ENCODE measurements at regions not wholly inside any gene's neighbourhood (a gene's known extent, or its start where the extent isn't known, plus 50 kb on each side); places are given as distances from the start of the nearest gene placed in this dataset.

DNA sequence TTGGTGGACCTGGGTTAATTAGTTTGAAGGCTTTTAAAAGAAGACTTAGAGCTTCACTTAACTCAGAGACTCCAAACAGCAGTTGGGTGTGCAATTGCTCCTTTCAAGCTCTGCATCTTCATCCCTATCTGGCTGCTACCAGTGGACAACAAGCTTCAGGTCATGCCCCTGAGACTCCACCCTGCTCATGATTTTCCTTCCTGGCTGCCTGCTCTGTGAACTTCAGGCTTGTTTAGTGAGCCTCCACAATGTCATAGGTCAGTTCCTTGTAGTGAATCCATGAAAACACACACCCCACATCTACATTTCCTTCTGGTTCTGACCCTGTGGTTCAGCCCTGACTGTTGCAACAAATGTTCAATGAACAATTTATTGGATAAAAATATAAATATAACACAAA, 61.1 kb upstream of the MARCKS start:
- DNase-seq, result no peak

DNA sequence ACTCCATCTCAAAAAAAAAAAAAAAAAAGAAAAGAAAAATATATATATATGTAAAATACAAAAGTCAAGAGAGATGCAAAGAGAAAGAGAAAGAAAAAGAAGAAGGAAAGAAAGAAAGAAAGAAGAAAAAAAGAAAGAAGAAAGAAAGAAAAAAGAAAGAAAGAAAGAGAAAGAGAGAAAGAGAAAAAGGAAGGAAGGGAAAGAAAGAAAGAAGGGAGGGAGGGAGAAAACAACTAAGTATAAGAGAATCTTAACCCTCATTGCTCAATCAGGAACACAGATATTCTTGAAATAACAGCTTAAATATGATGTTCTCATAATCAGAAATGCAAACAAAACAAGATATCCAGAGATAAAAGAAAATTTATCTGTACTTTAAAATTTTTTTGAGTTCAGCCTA, 54.4 kb upstream of the MARCKS start:
- no peak for DNase-seq

DNA sequence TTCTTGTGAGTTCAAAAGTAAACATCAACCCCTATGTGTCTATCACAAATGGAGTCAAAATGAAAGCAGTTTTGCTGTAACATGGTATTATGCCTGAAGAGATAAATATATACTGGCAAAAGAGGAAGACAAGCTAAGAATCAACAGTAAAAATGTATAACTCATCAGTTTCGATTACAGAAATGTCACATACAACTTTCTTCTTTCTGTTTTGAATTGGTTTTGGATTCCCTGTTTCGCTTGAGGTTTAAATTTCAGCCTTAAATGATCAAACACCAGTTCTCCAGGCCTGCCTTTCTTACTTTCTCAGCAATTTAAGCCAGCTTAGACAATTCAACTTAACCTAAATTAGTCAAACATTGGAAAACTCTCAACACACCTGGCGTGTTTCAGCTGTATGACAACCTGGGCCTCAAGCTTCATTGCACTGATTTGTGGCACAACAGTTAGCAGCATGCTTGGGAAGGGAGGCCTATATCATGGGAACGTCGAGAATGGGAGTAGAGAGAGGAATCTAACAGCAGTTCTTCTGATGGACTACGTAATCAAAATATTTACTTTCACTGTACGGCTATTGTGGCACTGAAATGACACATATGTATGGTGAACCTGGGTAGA, 51.9 kb upstream of the MARCKS start:
- no peak for DNase-seq

DNA sequence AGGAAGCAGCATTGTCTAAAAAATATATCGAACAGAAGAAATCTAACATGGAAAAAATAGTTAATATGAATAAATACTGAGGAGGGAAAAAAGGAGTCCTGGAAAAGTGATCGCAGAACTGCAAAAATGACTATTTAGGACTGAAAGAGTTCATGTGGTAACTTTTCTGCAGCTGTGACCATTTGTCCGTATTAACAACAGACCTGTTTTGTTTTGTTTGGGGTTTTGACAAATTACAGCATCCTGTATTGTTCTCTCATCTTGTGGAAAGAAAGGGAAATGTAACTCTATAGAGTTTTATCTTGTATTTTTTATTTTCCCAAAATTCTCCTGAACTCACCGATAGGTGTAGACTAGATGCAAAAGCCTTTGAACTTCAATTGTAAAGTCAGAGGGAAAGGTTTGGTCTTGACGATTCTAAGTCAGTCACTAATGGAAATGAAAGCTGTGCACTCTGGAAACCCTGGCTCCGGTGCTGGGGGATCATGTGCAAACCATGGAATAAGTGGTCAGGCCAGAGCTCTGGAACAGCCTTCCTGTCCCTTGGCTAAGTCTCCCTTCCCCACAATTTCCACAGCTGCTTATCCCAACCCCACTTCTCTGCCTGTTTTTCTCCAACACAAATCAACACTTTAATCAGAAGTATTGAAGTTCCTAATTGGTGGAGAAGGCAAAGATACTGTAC, 51.2 kb upstream of the MARCKS start:
- DNase-seq, result no peak
